ENCODE measurements at regions not wholly inside any gene's neighbourhood (a gene's known extent, or its start where the extent isn't known, plus 50 kb on each side); places are given as distances from the start of the nearest gene placed in this dataset.

DNA sequence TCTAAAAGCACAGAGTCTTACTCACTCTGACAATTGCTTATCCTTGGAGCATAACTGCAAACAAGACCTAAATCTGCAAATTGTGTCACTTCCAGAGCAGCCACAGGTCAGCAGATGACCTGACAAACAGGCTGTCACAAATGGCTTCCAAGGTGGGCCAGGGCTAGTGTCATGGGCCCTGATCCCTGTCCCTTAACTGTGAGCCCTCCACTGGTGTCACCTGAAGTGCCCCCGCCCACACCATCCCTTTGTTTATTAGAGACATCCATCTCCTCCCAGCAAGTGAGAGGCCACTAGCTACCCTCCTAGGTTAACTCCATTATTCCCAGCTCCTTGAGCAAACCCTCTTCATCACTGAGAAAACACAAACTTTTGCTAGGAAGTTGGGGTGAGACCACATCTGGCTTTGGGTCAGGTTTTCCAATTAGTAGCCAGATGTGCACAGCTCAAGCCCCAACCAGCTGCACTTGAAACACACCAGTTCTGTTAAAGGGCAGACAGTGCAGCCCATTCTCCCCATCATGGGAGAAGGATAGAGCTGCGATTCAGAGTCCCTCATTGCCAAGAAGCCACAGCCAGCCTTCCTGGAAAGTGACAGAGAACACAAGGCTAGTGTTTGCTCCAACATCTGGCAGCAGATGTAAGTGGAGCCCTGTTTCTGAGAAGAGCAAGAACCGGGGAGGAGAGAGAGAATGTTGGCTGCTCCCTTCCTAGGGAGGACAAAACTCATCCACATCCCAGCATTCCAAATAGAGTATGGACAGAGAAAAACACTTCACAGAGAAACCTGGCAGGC, 75.7 kb upstream of the NANOS1 start:
- Histone ChIP-seq H2BK120ac (ENCODE audit: low read depth, low read length) (no peak overlapping the region), H2AK5ac (ENCODE audit: low read depth, low read length) (no peak overlapping the region), H3K4me1 (ENCODE audit: control insufficient read depth in 2 of 2, insufficient read depth in 1 of 2, low read depth in 1 of 2, low read length in 2 of 2) (peaks cover 0 to 5% of the 10 kb centered on the region in 2 donors), H3K4me3 (ENCODE audit: low read length in 2 of 2) (no peak overlapping the region), H3K9me3 (replicated peaks in 1 of 2; ENCODE audit: control insufficient read depth in 2 of 2, insufficient read depth in 1 of 2, low read depth in 1 of 2, low read length in 2 of 2) (no peaks in the 10 kb centered on the region), H2BK15ac (ENCODE audit: low read length) (no peak overlapping the region), H3K23ac (ENCODE audit: low read depth, low read length, poor library complexity) (no peak overlapping the region), H3K79me1 (ENCODE audit: low read depth, low read length) (no peaks in the 10 kb centered on the region), H2AFZ (ENCODE audit: low read length) (no peak overlapping the region), H3K27ac (replicated peaks; ENCODE audit: low read length) (no peak overlapping the region), H3K14ac (ENCODE audit: low read length) (no peak overlapping the region), H3K9ac (ENCODE audit: low read depth, low read length, poor library complexity) (no peak overlapping the region), H4K91ac (ENCODE audit: low read depth, low read length, poor library complexity) (no peak overlapping the region), H3K4me2 (ENCODE audit: insufficient read depth, low read length, poor library complexity, severe bottlenecking) (no peak overlapping the region), H3K27me3 (ENCODE audit: control insufficient read depth in 3 of 3, insufficient read depth in 3 of 3, low read depth in 1 of 3, low read length in 3 of 3) (peaks cover 0 to 3% (median 0%) of the 10 kb centered on the region in 3 experiments), H2BK12ac (ENCODE audit: low read length) (no peak overlapping the region), H3K36me3 (replicated peaks in 1 of 2; ENCODE audit: control insufficient read depth in 2 of 2, insufficient read depth in 2 of 2, low read length in 2 of 2) (no peaks in the 10 kb centered on the region), H4K8ac (ENCODE audit: low read depth, low read length) (no peak overlapping the region), H2BK5ac (ENCODE audit: low read length) (no peak overlapping the region), H3K18ac (ENCODE audit: low read length) (no peak overlapping the region), H3K4ac (ENCODE audit: low read length) (no peak overlapping the region)
- WGBS, 2 donors (ENCODE audit: extremely low coverage in 2 of 2, insufficient read length in 2 of 2, insufficient replicate concordance in 1 of 2), result no CpG with 5 or more reads among the region's 3 CpGs
- DNase-seq (ENCODE audit: low spot score), result no peak

DNA sequence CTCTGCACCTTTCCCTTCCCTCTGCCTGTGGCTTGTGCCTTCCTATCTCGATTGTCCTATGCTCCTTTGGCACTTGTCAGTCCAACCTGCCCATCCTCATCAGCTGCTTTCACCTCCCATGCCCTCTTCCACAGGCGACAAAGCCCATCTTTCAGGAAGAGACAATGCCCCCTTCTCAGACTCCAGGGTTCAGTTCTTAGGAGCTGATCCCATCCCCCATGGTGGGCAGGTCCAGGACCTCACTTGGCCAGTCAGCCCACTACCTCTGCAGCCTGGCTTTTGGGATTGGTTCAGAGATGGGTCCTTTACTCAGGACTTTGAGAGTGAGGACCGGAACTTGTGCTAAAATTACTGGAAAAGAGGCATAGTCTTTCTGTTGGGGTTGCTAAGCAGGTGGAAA, 74.0 kb upstream of the NANOS1 start:
- Histone ChIP-seq H3K27ac (replicated peaks; ENCODE audit: low read length) (no peak overlapping the region), H3K4me2 (ENCODE audit: insufficient read depth, low read length, poor library complexity, severe bottlenecking) (no peak overlapping the region), H2BK5ac (ENCODE audit: low read length) (no peak overlapping the region), H3K27me3 (ENCODE audit: control insufficient read depth in 3 of 3, insufficient read depth in 3 of 3, low read depth in 1 of 3, low read length in 3 of 3) (peaks cover 0 to 3% (median 0%) of the 10 kb centered on the region in 3 experiments), H3K9ac (ENCODE audit: low read depth, low read length, poor library complexity) (no peak overlapping the region), H4K8ac (ENCODE audit: low read depth, low read length) (no peak overlapping the region), H3K4me1 (ENCODE audit: control insufficient read depth in 2 of 2, insufficient read depth in 1 of 2, low read depth in 1 of 2, low read length in 2 of 2) (peaks cover 0 to 7% of the 10 kb centered on the region in 2 donors), H3K79me1 (ENCODE audit: low read depth, low read length) (no peaks in the 10 kb centered on the region), H4K91ac (ENCODE audit: low read depth, low read length, poor library complexity) (no peak overlapping the region), H3K14ac (ENCODE audit: low read length) (no peak overlapping the region), H3K23ac (ENCODE audit: low read depth, low read length, poor library complexity) (no peak overlapping the region), H2BK120ac (ENCODE audit: low read depth, low read length) (no peak overlapping the region), H3K4ac (ENCODE audit: low read length) (no peak overlapping the region), H2AK5ac (ENCODE audit: low read depth, low read length) (no peak overlapping the region), H3K36me3 (replicated peaks in 1 of 2; ENCODE audit: control insufficient read depth in 2 of 2, insufficient read depth in 2 of 2, low read length in 2 of 2) (no peaks in the 10 kb centered on the region), H2BK15ac (ENCODE audit: low read length) (no peak overlapping the region), H2BK12ac (ENCODE audit: low read length) (no peak overlapping the region), H3K9me3 (replicated peaks in 1 of 2; ENCODE audit: control insufficient read depth in 2 of 2, insufficient read depth in 1 of 2, low read depth in 1 of 2, low read length in 2 of 2) (no peaks in the 10 kb centered on the region), H3K4me3 (ENCODE audit: low read length in 2 of 2) (no peak overlapping the region), H3K18ac (ENCODE audit: low read length) (no peak overlapping the region), H2AFZ (ENCODE audit: low read length) (no peak overlapping the region)
- no peak for DNase-seq (ENCODE audit: low spot score)
- WGBS, 2 donors (ENCODE audit: extremely low coverage in 2 of 2, insufficient read length in 2 of 2, insufficient replicate concordance in 1 of 2), result no CpG with 5 or more reads among the region's 3 CpGs

DNA sequence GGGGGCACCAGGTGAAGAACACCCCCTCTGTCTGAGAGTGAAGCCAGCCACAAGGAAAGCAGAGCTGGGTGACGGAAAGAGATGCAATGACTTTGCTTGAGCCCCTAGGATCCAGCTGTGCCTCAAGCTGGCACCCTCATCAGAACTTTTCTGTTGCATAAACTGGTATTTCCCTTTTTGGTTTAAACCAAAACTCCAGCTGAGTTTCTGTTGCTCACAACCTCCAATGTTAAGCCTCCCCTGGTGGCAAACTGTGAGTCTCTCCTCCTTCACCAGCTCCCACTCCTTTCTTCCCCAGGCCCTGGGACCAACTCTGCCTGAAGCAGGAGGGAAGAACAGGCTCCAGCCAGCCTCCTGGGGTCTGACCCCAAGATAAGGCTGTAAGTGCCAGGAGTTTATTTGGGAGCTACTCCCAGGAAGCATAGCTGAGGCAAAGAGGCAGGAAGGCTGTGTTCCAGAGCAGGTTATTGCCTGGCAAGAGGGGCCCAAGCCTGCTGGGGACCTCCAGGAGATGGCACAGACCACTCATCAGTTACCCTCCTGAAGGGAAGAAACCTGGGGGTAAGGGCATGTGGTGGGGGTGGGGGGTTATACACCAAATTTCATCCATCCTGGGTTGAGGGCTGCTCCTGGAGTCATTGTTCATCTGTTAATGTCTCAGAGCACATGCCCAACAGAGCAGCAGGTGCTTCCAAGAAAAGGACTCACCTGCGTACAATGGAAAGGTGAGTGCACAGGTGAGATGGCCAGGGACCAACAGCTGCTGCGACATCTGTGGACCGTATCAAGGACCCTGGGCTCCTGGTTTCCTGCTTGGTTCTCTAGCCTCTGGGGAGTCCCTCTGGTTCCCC, 73.3 kb upstream of the NANOS1 start:
- Histone ChIP-seq H4K8ac (ENCODE audit: low read depth, low read length) (no peak overlapping the region), H3K27ac (replicated peaks; ENCODE audit: low read length) (no peak overlapping the region), H2AK5ac (ENCODE audit: low read depth, low read length) (peak overlapping the region; percentile 68), H2AFZ (ENCODE audit: low read length) (no peak overlapping the region), H2BK5ac (ENCODE audit: low read length) (no peak overlapping the region), H2BK12ac (ENCODE audit: low read length) (no peak overlapping the region), H3K9me3 (replicated peaks in 1 of 2; ENCODE audit: control insufficient read depth in 2 of 2, insufficient read depth in 1 of 2, low read depth in 1 of 2, low read length in 2 of 2) (no peaks in the 10 kb centered on the region), H3K36me3 (replicated peaks in 1 of 2; ENCODE audit: control insufficient read depth in 2 of 2, insufficient read depth in 2 of 2, low read length in 2 of 2) (no peaks in the 10 kb centered on the region), H3K4me2 (ENCODE audit: insufficient read depth, low read length, poor library complexity, severe bottlenecking) (no peak overlapping the region), H3K4me3 (ENCODE audit: low read length in 2 of 2) (no peak overlapping the region), H3K23ac (ENCODE audit: low read depth, low read length, poor library complexity) (no peak overlapping the region), H3K27me3 (ENCODE audit: control insufficient read depth in 3 of 3, insufficient read depth in 3 of 3, low read depth in 1 of 3, low read length in 3 of 3) (peaks cover 0 to 3% (median 0%) of the 10 kb centered on the region in 3 experiments), H2BK120ac (ENCODE audit: low read depth, low read length) (no peak overlapping the region), H3K9ac (ENCODE audit: low read depth, low read length, poor library complexity) (no peak overlapping the region), H3K18ac (ENCODE audit: low read length) (peak overlapping the region; percentile 32), H3K4me1 (ENCODE audit: control insufficient read depth in 2 of 2, insufficient read depth in 1 of 2, low read depth in 1 of 2, low read length in 2 of 2) (peaks cover 0 to 7% of the 10 kb centered on the region in 2 donors), H3K4ac (ENCODE audit: low read length) (no peak overlapping the region), H4K91ac (ENCODE audit: low read depth, low read length, poor library complexity) (no peak overlapping the region), H2BK15ac (ENCODE audit: low read length) (no peak overlapping the region), H3K79me1 (ENCODE audit: low read depth, low read length) (no peaks in the 10 kb centered on the region), H3K14ac (ENCODE audit: low read length) (no peak overlapping the region)
- WGBS, 2 donors (ENCODE audit: extremely low coverage in 2 of 2, insufficient read length in 2 of 2, insufficient replicate concordance in 1 of 2), result no CpG with 5 or more reads among the region's 4 CpGs
- DNase-seq (ENCODE audit: low spot score), result no peak
